H9 (cell line): ENCODE measurements at regions not wholly inside any gene's neighbourhood (a gene's known extent, or its start where the extent isn't known, plus 50 kb on each side); places are given as distances from the start of the nearest gene placed in this dataset.

Experiments used
- DNase-seq: peaks from one replicate; pipeline ENCODE4 v3.0.0-alpha.2; 2017
- H2AFZ ChIP-seq: one replicate; pipeline ENCODE4 v1.6.1; 2013; ENCODE audit warnings: mild to moderate bottlenecking, low read length, control low read depth, moderate library complexity
- H2AK5ac ChIP-seq: 2 replicates; pipeline ENCODE4 v1.6.1; 2013; ENCODE audit warnings: low read length, control low read depth, mixed read lengths; ENCODE audit not compliant: insufficient read length
- H2BK120ac ChIP-seq: one replicate; pipeline ENCODE4 v1.6.1; 2013; ENCODE audit warnings: low read depth, mild to moderate bottlenecking, low read length, control low read depth, inconsistent platforms; ENCODE audit not compliant: poor library complexity, severe bottlenecking
- H2BK12ac ChIP-seq: 2 replicates; pipeline ENCODE4 v1.6.1; 2013; ENCODE audit warnings: low read length, control low read depth, mixed read lengths, low read depth; ENCODE audit not compliant: insufficient read length
- H2BK15ac ChIP-seq: 2 replicates; pipeline ENCODE4 v1.6.1; 2013; ENCODE audit warnings: low read depth, low read length, control low read depth
- H2BK20ac ChIP-seq: one replicate; pipeline ENCODE4 v1.6.1; 2013; ENCODE audit warnings: low read depth, mild to moderate bottlenecking, low read length, control low read depth, inconsistent platforms; ENCODE audit not compliant: poor library complexity, severe bottlenecking
- H2BK5ac ChIP-seq: 2 replicates; pipeline ENCODE4 v1.6.1; 2013; ENCODE audit warnings: low read length, control low read depth, mixed read lengths; ENCODE audit not compliant: insufficient read length
- H3K14ac ChIP-seq: 2 replicates; pipeline ENCODE4 v1.6.1; 2013; ENCODE audit warnings: low read length, control low read depth; ENCODE audit not compliant: insufficient read depth
- H3K18ac ChIP-seq: 2 replicates; pipeline ENCODE4 v1.6.1; 2013; ENCODE audit warnings: low read depth, mild to moderate bottlenecking, mixed read lengths, low read length, control low read depth; ENCODE audit not compliant: insufficient read length
- H3K23ac ChIP-seq: 2 replicates; pipeline ENCODE4 v1.6.1; 2013; ENCODE audit warnings: low read length, control low read depth, mixed read lengths, low read depth; ENCODE audit not compliant: insufficient read length
- H3K23me2 ChIP-seq: 2 replicates; pipeline ENCODE4 v1.6.1; 2013; ENCODE audit warnings: low read depth, mild to moderate bottlenecking, mixed read lengths, low read length, control low read depth; ENCODE audit not compliant: insufficient read length, poor library complexity, severe bottlenecking
- H3K27ac ChIP-seq: 2 replicates; pipeline ENCODE4 v1.5.1; 2013; ENCODE audit warnings: low read length, control low read depth, mixed read lengths, low read depth; ENCODE audit not compliant: insufficient read length
- H3K27me3 ChIP-seq: 2 replicates; pipeline ENCODE4 v1.6.1; 2013; ENCODE audit warnings: low read length, control low read depth, inconsistent platforms; ENCODE audit not compliant: insufficient read depth
- H3K4ac ChIP-seq: 2 replicates; pipeline ENCODE4 v1.6.1; 2013; ENCODE audit warnings: low read depth, mild to moderate bottlenecking, control low read depth, inconsistent platforms, low read length, moderate library complexity
- H3K4me1 ChIP-seq: 2 replicates; pipeline ENCODE4 v1.6.1; 2013; ENCODE audit warnings: low read length, control low read depth, inconsistent platforms; ENCODE audit not compliant: insufficient read depth
- H3K4me2 ChIP-seq: 2 replicates; pipeline ENCODE4 v1.6.1; 2013; ENCODE audit warnings: low read length, control low read depth, mixed read lengths; ENCODE audit not compliant: insufficient read length, insufficient read depth
- H3K56ac ChIP-seq: 2 replicates; pipeline ENCODE4 v1.6.1; 2013; ENCODE audit warnings: low read depth, mild to moderate bottlenecking, mixed read lengths, low read length, control low read depth; ENCODE audit not compliant: insufficient read length
- H3K79me1 ChIP-seq: 2 replicates; pipeline ENCODE4 v1.6.1; 2013; ENCODE audit warnings: low read depth, mild to moderate bottlenecking, moderate library complexity, low read length, control low read depth, inconsistent platforms; ENCODE audit not compliant: insufficient read depth, poor library complexity, severe bottlenecking
- H3K79me2 ChIP-seq: 2 replicates; pipeline ENCODE4 v1.6.1; 2013; ENCODE audit warnings: low read length, control low read depth, inconsistent platforms; ENCODE audit not compliant: insufficient read depth
- H3K9ac ChIP-seq: 2 replicates; pipeline ENCODE4 v1.6.1; 2013; ENCODE audit warnings: low read length, control low read depth, mixed read lengths; ENCODE audit not compliant: insufficient read length; ENCODE audit errors: extremely low read depth
- H3K9me3 ChIP-seq: one replicate; pipeline ENCODE4 v1.6.1; 2013; ENCODE audit warnings: low read depth, low read length, inconsistent platforms; ENCODE audit not compliant: control insufficient read depth
- H3T11ph ChIP-seq: one replicate; pipeline ENCODE4 v1.6.1; 2013; ENCODE audit warnings: mild to moderate bottlenecking, low read length, control low read depth, inconsistent platforms
- H4K20me1 ChIP-seq: one replicate; pipeline ENCODE4 v1.6.1; 2013; ENCODE audit not compliant: control insufficient read depth, insufficient read length, insufficient read depth
- H4K5ac ChIP-seq: 2 replicates; pipeline ENCODE4 v1.6.1; 2013; ENCODE audit warnings: low read depth, mild to moderate bottlenecking, mixed read lengths, low read length, control low read depth; ENCODE audit not compliant: insufficient read length
- H4K8ac ChIP-seq: replicated peaks from 2 replicates; pipeline ENCODE4 v1.6.1; 2013; ENCODE audit warnings: low read length, control low read depth, mixed read lengths, low read depth; ENCODE audit not compliant: insufficient read length
- H4K91ac ChIP-seq: 2 replicates; pipeline ENCODE4 v1.6.1; 2013; ENCODE audit warnings: low read depth, mild to moderate bottlenecking, moderate library complexity, mixed read lengths, low read length, control low read depth; ENCODE audit not compliant: insufficient read length
- H3K27ac Mint-ChIP-seq, 3 experiments: 2 replicates in 2 of 3; 3 replicates in 1 of 3; pipeline ENCODE4 v1.8.0; 2020 to 2021; ENCODE audit warnings: mixed read lengths in 3 of 3, mild to moderate bottlenecking in 1 of 3, moderate library complexity in 1 of 3
- H3K27me3 Mint-ChIP-seq: 2 replicates; pipeline ENCODE4 v1.8.0; 2021; ENCODE audit warnings: low read depth, mild to moderate bottlenecking, moderate library complexity, mixed read lengths
- H3K36me3 Mint-ChIP-seq, 3 experiments: 2 replicates in 2 of 3; 3 replicates in 1 of 3; pipeline ENCODE4 v1.8.0; 2020 to 2021; ENCODE audit warnings: low read depth in 3 of 3, mixed read lengths in 3 of 3; ENCODE audit not compliant: insufficient read depth in 1 of 3
- H3K4me1 Mint-ChIP-seq, 2 experiments: 2 replicates each; pipeline ENCODE4 v1.8.0; 2020; ENCODE audit warnings: mixed read lengths in 2 of 2
- H3K4me3 Mint-ChIP-seq, 2 experiments: 2 replicates in 1 of 2; 3 replicates in 1 of 2; pipeline ENCODE4 v1.8.0; 2020 to 2021; ENCODE audit warnings: mild to moderate bottlenecking in 2 of 2, mixed read lengths in 2 of 2, moderate library complexity in 1 of 2
- H3K9me3 Mint-ChIP-seq, 2 experiments: 2 replicates in 1 of 2; 3 replicates in 1 of 2; pipeline ENCODE4 v1.8.0; 2020; ENCODE audit warnings: mild to moderate bottlenecking in 2 of 2, mixed read lengths in 2 of 2, moderate library complexity in 1 of 2
- CTCF ChIP-seq: fragments of 200-600 bp; sonication (generic); conservative IDR thresholded peaks from 3 replicates; pipeline ENCODE4 v1.8.0; 2021; ENCODE audit warnings: antibody characterized with exemption, mild to moderate bottlenecking
- whole genome bisulfite sequencing: extraction: QIAGEN DNeasy Blood & Tissue Kit; methylation state at CpG from one replicate; pipeline ENCODE4 v1.1.7; 2013; ENCODE audit warnings: missing lambda C conversion rate, low lambda C conversion rate, mixed read lengths; ENCODE audit not compliant: insufficient read length; ENCODE audit errors: extremely low coverage; 5-methylcytosine and 5-hydroxymethylcytosine counted together

GRCh38 chr5:15320871-15321270, 179.1 kb upstream of the FBXL7 start:
- no peaks in the 10 kb centered on the region for H3K9me3 Mint-ChIP-seq
- Histone ChIP-seq H3K27ac (no peak overlapping the region), H3K18ac (no peak overlapping the region), H3K9ac (no peak overlapping the region), H4K5ac (no peak overlapping the region), H3K14ac (no peak overlapping the region), H3K79me2 (no peaks in the 10 kb centered on the region), H3K4me2 (no peak overlapping the region), H3K56ac (no peak overlapping the region), H3K4ac (no peak overlapping the region), H3K79me1 (no peaks in the 10 kb centered on the region), H3K4me1 (no peaks in the 10 kb centered on the region), H3K23ac (no peak overlapping the region), H3K23me2 (no peaks in the 10 kb centered on the region), H4K8ac (no peak overlapping the region), H2AK5ac (no peak overlapping the region), H4K20me1 (no peaks in the 10 kb centered on the region), H2BK12ac (no peak overlapping the region), H2BK5ac (no peak overlapping the region), H2BK20ac (no peak overlapping the region), H4K91ac (no peak overlapping the region), H2BK120ac (no peak overlapping the region), H2AFZ (no peak overlapping the region), H3T11ph (no peak overlapping the region), H2BK15ac (no peak overlapping the region), H3K27me3 (no peaks in the 10 kb centered on the region), H3K9me3 (no peaks in the 10 kb centered on the region)
- WGBS: no CpG with 5 or more reads among the region's 1 CpG
- no peak for DNase-seq
- no peak for TF ChIP-seq CTCF
- H3K27ac Mint-ChIP-seq: no peak overlapping the region
- no peaks in the 10 kb centered on the region; the same call in 1 of the 2 replicates for H3K27me3 Mint-ChIP-seq
- no peak overlapping the region for H3K4me3 Mint-ChIP-seq
- H3K36me3 Mint-ChIP-seq: no peaks in the 10 kb centered on the region
- H3K4me1 Mint-ChIP-seq: peaks cover 2 to 4% of the 10 kb centered on the region in 2 experiments; a peak in 3 of 4 replicates
